ENCODE measurements at regions not wholly inside any gene's neighbourhood (a gene's known extent, or its start where the extent isn't known, plus 50 kb on each side); places are given as distances from the start of the nearest gene placed in this dataset.

- Histone ChIP-seq H3K4me1 (no peaks in the 10 kb centered on the region), H3K4me2 (ENCODE audit: low read length) (no peak overlapping the region), H3K27ac (no peak overlapping the region), H3K36me3 (ENCODE audit: control insufficient read depth, insufficient read depth, low read length) (no peaks in the 10 kb centered on the region), H2AFZ (no peak overlapping the region), H3K4me3 (ENCODE audit: low read depth, low read length) (no peak overlapping the region), H3K9ac (no peak overlapping the region), H3K27me3 (ENCODE audit: control insufficient read depth, insufficient read depth, low read length) (no peaks in the 10 kb centered on the region), H3K79me2 (no peaks in the 10 kb centered on the region), H3K9me3 (ENCODE audit: control insufficient read depth, low read length) (no peaks in the 10 kb centered on the region)
- no peak for TF ChIP-seq CTCF (IDR thresholded peaks at IDR 0.05)
These were observed 231.8 kb downstream of the ARAP2 start for GRCh38 chr4:36012503-36012902.

DNA sequence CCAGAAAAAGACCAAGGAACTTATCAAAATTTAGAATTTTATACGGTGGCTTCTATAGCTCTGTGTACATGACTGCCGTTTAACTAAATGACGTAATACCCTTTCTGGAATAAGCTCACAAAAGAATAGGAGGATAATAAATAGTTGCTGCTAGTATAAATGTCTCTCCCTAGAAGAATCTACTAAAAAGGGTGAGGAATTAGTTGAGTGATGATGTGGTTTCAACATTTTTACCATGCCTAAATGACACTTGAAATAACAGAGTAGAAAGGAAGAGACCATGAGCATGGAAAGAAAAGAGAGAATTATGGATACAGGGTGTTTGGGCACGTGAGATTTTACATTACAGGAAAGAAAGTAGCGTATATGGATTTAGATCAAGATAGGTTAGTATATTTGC lies 231.1 kb downstream of the ARAP2 start:
- Histone ChIP-seq H3K9me3 (ENCODE audit: control insufficient read depth, low read length) (no peaks in the 10 kb centered on the region), H3K4me1 (no peaks in the 10 kb centered on the region), H3K9ac (no peak overlapping the region), H3K27me3 (ENCODE audit: control insufficient read depth, insufficient read depth, low read length) (no peaks in the 10 kb centered on the region), H3K4me3 (ENCODE audit: low read depth, low read length) (no peak overlapping the region), H2AFZ (no peak overlapping the region), H3K4me2 (ENCODE audit: low read length) (no peak overlapping the region), H3K36me3 (ENCODE audit: control insufficient read depth, insufficient read depth, low read length) (no peaks in the 10 kb centered on the region), H3K27ac (no peak overlapping the region), H3K79me2 (no peaks in the 10 kb centered on the region)
- no peak for TF ChIP-seq CTCF (IDR thresholded peaks at IDR 0.05)
